ENCODE measurements at regions not wholly inside any gene's neighbourhood (a gene's known extent, or its start where the extent isn't known, plus 50 kb on each side); places are given as distances from the start of the nearest gene placed in this dataset.

GRCh38 chr15:52923626-52924025, 133.5 kb upstream of the ONECUT1 start:
- Mint-ChIP-seq H3K4me1 (ENCODE audit: low read depth) (peaks cover 35% of the 10 kb centered on the region), H3K9me3 (ENCODE audit: low read depth) (no peaks in the 10 kb centered on the region), H3K27me3 (no peaks in the 10 kb centered on the region), H3K27ac (no peak overlapping the region), H3K4me3 (ENCODE audit: low read depth) (no peak overlapping the region), H3K36me3 (ENCODE audit: insufficient read depth) (peaks cover 5% of the 10 kb centered on the region)
- TF ChIP-seq, protein P1, sequence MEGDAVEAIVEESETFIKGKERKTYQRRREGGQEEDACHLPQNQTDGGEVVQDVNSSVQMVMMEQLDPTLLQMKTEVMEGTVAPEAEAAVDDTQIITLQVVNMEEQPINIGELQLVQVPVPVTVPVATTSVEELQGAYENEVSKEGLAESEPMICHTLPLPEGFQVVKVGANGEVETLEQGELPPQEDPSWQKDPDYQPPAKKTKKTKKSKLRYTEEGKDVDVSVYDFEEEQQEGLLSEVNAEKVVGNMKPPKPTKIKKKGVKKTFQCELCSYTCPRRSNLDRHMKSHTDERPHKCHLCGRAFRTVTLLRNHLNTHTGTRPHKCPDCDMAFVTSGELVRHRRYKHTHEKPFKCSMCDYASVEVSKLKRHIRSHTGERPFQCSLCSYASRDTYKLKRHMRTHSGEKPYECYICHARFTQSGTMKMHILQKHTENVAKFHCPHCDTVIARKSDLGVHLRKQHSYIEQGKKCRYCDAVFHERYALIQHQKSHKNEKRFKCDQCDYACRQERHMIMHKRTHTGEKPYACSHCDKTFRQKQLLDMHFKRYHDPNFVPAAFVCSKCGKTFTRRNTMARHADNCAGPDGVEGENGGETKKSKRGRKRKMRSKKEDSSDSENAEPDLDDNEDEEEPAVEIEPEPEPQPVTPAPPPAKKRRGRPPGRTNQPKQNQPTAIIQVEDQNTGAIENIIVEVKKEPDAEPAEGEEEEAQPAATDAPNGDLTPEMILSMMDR (IDR thresholded peaks at IDR 0.05; ENCODE audit: unreplicated experiment): no peak
- no peak for DNase-seq (ENCODE audit: low spot score, unreplicated experiment)

DNA sequence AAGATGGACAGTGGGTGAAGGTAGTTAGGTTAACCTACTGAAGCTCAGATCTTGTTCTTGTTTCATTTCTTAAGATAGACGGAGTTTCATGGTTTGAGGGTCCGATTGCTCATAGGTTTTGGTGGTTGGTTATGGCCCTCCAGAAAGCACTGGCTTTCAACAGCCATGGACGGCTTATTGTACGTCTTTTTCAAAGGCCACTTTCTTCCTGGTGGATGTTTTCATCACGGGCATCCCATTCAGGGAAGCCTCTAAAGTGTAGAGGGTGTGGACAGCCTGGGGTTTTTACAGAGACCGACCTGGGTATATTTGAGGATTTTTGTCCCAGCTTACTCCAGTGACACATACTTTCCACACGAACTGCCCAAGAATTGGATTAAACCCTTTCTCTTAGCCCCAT, 132.7 kb upstream of the ONECUT1 start:
- Mint-ChIP-seq H3K27me3 (no peaks in the 10 kb centered on the region), H3K4me1 (ENCODE audit: low read depth) (peaks cover 35% of the 10 kb centered on the region), H3K36me3 (ENCODE audit: insufficient read depth) (peaks cover 5% of the 10 kb centered on the region), H3K9me3 (ENCODE audit: low read depth) (no peaks in the 10 kb centered on the region), H3K27ac (no peak overlapping the region), H3K4me3 (ENCODE audit: low read depth) (no peak overlapping the region)
- no peak for DNase-seq (ENCODE audit: low spot score, unreplicated experiment)
- TF ChIP-seq, protein P1 (IDR thresholded peaks at IDR 0.05; ENCODE audit: unreplicated experiment): no peak

DNA sequence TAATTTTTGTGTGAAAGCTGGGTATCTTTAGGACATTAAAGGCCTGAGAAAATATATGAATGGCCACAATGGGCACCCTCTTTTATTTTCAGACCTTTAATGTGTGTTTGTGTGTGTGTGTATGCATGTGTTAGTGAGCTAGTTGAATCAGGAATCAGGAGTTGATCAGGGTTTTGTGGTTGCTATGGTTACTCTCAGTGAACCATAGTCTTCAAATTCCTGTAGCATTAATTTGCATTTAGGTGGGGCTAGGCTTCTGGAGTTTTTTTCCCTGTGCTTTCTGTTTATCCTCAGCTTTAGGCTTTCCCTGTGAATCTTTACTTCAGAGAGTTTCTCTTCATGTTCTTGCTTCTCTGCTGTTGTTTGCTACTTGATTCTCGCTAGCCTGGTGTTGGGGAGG, 122.0 kb upstream of the ONECUT1 start:
- TF ChIP-seq, protein P1 (IDR thresholded peaks at IDR 0.05; ENCODE audit: unreplicated experiment): no peak
- H3K27me3 Mint-ChIP-seq: no peaks in the 10 kb centered on the region
- no peaks in the 10 kb centered on the region for H3K36me3 Mint-ChIP-seq (ENCODE audit: insufficient read depth)
- no peak overlapping the region for H3K4me3 Mint-ChIP-seq (ENCODE audit: low read depth)
- peaks cover 3% of the 10 kb centered on the region for H3K4me1 Mint-ChIP-seq (ENCODE audit: low read depth)
- DNase-seq (ENCODE audit: low spot score, unreplicated experiment): no peak
- peak overlapping the region; percentile 58 for H3K27ac Mint-ChIP-seq
- no peaks in the 10 kb centered on the region for H3K9me3 Mint-ChIP-seq (ENCODE audit: low read depth)

- Mint-ChIP-seq H3K4me3 (ENCODE audit: low read depth) (no peak overlapping the region), H3K27me3 (peaks cover 4% of the 10 kb centered on the region), H3K4me1 (ENCODE audit: low read depth) (peaks cover 2% of the 10 kb centered on the region), H3K27ac (no peak overlapping the region), H3K36me3 (ENCODE audit: insufficient read depth) (no peaks in the 10 kb centered on the region), H3K9me3 (ENCODE audit: low read depth) (no peaks in the 10 kb centered on the region)
- TF ChIP-seq, protein P1 (IDR thresholded peaks at IDR 0.05; ENCODE audit: unreplicated experiment): no peak
- no peak for DNase-seq (ENCODE audit: low spot score, unreplicated experiment)
Observed at GRCh38 chr15:52893338-52893737, 103.2 kb upstream of the ONECUT1 start.

DNA sequence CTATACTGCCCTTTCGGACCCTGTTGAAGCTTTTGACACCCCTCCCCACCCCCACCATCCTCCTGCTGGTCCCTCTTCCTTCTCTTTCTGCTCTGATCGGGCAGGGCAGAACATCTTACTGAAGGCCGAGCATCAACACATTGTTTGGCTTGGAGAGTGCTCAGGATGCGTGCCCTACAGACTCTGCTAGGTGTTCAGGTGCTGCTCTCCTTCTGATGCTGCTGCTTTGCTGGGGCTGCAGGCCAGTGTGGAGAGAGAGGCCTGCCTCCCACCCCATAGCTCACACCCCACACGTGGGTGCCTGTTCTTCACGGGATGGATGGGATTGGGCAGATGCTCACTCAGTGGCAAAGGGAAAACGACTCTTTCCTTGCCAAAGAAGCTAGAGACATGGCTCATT, 89.8 kb upstream of the ONECUT1 start:
- no peaks in the 10 kb centered on the region for H3K9me3 Mint-ChIP-seq (ENCODE audit: low read depth)
- peaks cover 20% of the 10 kb centered on the region for H3K4me1 Mint-ChIP-seq (ENCODE audit: low read depth)
- no peaks in the 10 kb centered on the region for H3K36me3 Mint-ChIP-seq (ENCODE audit: insufficient read depth)
- H3K4me3 Mint-ChIP-seq (ENCODE audit: low read depth): no peak overlapping the region
- no peak overlapping the region for H3K27ac Mint-ChIP-seq
- DNase-seq (ENCODE audit: low spot score, unreplicated experiment): no peak
- peaks cover 2% of the 10 kb centered on the region for H3K27me3 Mint-ChIP-seq
- TF ChIP-seq, protein P1 (IDR thresholded peaks at IDR 0.05; ENCODE audit: unreplicated experiment): no peak

All from progenitor cell of endocrine pancreas (in vitro differentiated cells).